HG03439 (cell line): ENCODE measurements at regions not wholly inside any gene's neighbourhood (a gene's known extent, or its start where the extent isn't known, plus 50 kb on each side); places are given as distances from the start of the nearest gene placed in this dataset.
A peak's percentile ranks its signal among the peaks of the same experiment; 100 is the strongest.
"Not testable (repeated sequence)": the region's sequence is repeated elsewhere in the genome, so short reads cannot be mapped to it uniquely, and the experiment has no call there.

Source experiments
- ATAC-seq: cut with Tn5 transposase; IDR thresholded peaks from one replicate; pipeline ENCODE4 v1.9.1; 2021; ENCODE audit warnings: mild to moderate bottlenecking, moderate library complexity; ENCODE audit not compliant: unreplicated experiment

DNA sequence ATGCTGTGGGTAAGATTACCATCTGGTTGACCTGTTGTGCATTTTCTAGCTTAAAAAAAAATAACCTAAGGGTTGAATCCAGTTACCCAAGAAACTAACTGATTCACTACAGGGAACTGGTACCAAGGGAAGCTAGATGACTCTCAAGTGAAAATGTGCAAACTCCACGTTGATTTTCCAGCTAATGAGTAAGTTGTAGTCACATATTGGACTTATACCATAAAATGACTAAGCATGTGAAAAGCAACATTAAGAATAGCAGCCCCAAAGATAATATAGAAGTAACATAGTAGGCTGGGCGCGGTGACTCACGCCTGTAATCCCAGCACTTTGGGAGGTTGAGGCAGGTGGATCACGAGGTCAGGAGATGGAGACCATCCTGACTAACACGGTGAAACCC is 270.9 kb downstream of the SPRY1 start:
- ATAC-seq, result no peak

DNA sequence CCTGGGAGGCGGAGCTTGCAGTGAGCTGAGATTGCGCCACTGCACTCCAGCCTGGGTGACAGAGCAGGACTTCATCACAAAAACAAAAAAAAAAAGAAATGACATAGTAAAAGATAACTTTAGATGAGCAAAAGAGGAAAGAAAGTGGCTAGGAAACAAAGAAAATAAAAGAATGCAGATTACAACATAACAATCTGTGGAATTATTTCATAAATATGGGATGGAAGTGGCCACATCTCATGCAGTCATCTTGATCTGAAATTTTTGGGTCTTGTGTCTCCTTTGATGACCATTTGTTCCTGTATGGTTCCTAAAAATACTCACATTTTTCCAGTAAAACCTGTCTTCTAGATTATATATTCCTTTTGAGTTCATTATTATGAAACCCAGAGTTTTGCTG is 271.4 kb downstream of the SPRY1 start:
- ATAC-seq, result no peak

DNA sequence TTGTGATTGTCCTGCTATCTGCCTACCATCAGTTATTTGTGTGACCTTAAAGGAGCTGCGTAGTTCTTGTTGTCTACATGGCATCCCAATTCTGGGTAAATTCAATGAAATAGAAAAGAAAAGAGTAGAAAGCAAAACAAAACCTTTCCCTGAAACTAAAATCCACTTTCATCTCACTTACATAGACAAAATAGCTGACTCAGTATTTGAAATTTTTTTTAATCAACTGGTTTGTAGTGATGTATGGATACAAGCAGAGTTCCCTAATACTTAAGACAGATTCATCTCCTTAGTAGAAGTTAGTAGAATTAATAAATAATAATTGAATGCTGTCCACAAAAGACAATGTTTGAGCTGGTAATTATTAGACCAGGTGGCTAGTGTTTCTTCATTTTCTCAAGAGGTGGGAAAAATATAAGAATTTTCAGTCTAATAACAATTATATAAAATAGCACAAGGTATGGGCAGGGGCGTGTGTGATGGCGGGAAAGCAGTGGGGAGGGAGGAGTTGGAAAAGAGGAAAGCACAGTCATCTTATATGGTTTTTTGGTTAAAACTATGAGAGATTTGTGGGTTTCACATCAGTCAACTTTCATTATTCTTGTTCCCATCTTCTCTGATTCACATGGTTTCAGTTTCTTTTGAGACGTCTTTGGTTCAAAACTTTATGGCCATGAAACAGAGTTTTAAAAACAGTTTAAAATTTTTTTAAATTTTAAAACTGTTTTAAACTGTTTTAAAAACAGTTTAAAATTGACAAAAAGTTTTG is 275.2 kb downstream of the SPRY1 start:
- ATAC-seq, result peak; percentile 74

DNA sequence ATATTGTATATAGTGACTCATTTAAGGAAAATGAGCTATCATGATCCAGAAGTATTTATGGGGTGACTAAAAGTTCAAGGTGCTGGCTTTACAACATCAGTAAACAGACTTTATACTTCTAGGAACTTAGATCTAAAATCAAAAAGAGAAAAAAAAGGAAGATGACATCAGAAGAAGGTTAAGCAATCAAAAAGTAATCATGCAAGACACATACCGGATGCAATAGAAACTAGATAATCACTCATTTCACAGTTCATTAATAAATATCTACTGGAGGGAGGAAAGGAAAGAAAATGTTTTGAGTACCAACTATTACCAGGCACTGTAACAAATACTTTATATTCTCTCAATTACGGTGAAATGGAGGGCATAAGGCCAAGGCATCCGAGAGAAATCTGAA is 276.4 kb downstream of the SPRY1 start:
- no peak for ATAC-seq

DNA sequence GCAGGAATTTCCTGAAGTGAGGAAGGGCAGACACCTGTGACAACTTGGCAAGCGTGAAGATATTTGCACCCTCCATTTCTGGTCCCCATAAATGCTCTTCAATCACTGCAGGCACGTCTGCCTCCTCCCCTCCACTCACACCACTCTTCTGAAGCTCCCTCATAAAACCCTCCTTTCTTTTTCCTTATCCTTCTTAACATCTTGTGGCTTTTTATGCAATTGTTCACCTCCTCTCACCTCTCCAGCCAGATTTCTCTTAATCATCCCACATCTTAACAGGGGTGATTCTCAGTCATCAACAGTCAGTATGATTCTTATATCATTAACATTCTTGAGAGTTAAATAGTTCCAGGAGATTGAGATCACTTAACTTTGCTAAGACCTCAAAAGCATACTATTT is 277.4 kb downstream of the SPRY1 start:
- no peak for ATAC-seq

DNA sequence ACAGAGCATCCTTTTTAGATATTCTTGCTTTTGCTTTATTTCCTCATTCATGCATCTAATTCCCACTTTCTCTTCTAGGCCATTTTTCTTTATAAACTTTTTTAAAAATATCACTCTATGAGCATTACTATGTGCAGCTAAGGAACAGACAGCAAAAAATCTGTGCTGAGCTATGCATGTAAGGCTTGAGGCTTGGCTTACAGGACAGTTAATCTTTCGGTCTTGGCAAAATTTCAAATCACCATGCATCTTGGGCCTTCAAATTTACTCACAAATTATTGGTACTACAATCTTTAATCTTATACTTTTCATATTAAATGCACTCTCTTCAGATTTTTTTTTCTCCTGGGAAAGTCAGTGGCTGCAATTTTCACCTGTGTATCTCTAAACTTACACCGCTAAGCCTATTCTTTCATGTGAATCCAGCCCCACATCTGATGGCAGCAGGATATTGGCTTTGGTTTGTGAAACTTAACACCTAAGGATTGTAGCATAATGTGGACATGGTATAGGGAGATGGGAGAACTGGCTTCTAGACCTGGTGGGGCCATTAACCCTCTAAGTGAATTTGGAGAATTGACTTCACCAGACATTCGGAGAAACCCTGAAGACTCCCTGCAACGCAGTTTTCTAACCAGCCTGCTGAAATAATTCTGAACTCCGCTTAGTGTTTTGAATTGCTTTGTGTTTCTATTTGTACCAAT is 278.3 kb downstream of the SPRY1 start:
- ATAC-seq, result no peak

DNA sequence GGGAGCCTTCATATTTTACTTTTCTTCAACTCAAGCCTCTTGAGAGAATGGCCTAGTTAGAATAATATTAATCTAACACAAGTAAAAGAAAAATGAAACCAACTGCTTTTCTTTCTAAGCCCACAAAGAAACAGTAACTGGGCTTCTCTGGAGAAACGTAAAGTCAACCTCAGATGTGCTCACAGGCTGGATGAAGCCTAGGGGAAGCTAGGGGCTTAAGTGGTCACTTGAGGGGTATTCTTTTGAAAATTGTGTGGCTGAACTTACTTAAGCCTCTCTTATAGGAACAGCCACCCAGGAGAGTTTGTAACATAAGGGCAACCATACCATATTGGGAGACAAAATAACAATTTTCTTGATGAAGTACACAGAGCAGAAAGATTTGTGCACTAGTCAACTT is 279.0 kb downstream of the SPRY1 start:
- ATAC-seq, result no peak

DNA sequence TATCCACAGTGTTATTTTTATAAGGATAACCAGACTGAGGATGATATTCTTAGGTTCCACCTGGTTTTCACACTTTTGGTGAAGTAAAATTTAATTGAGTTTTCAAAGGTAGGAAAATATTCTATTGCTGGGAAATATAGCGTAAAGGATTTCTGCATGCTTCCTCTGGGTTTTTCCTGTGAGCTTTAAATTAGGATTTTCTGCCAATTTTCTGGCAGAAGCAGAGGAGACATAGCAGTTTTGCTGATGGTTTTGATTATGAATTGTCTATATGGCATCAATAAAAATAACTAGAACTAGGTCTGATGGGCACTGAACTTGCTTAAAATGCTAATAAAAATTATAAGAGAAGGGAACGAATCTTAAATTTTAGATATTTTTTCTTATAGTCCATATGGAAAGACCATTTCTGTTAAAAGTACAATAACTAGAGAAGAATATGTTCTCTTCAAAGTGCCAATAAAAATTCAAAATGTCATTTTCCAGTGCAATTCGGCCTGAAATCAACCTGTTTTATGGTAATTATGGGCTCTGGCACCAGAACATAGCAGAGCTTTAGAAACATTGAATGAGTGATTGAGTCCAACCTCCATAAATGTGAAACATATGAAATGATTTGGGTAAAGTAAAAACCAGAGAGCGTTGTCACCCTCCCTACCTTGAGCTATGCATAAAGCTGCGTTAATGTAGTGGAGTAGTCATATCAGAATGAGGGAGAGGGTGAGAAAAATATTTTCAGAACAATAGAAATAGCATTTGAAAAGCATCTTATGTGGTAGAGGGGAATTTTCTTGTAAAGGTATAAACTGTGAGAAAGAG is 279.7 kb downstream of the SPRY1 start:
- no peak for ATAC-seq

DNA sequence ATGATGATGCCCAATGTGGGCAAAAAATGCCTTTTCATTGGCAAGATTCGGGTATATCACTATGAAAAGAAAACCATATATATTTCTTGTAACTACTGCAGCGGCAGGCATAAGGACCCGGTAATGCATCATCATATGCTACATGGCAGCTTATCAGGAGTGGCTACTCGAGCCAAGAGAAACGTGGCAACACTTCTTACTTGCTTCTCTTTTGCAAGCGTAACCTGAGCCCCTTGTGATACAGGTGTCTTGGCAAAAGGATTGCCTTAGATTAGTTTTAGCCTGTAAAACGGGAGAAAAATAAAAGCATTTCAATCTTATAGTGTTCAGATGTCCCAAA is 280.3 kb downstream of the SPRY1 start:
- no peak for ATAC-seq

DNA sequence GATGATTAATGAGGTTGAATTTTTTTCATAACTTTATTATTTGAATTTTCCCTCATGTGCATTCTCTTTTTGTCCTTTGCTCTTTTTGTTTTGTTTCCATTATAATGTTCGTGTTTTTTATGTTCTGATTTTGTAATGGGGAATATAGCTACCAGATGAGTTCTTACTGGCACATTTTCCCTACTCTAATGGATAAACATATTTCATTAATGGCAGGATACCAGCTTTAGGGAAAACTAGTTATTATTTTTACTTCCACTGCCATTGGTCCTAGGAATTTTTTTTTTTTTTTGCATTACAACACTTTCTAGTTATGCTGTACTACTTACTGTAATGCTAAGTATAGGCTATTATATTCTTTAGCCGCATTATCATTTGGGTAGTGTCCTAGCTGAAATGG is 286.3 kb downstream of the SPRY1 start:
- ATAC-seq, result no peak

DNA sequence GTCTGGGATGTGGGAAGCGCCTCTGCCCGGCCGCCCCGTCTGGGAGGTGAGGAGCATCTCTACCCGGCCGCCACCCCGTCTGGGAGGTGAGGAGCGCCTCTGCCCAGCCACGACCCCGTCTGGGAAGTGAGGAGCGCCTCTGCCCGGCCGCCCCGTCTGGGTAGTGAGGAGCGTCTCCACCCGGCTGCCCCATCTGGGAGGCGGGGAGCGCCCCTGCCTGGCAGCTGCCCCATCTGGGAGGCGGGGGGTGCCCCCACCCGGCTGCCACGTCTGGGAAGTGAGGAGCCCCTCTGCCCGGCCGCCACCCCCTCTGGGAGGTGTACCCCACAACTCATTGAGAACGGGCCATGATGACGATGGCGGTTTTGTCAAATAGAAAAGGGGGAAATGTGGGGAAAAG is 288.3 kb downstream of the SPRY1 start:
- ATAC-seq, result not testable (repeated sequence)

DNA sequence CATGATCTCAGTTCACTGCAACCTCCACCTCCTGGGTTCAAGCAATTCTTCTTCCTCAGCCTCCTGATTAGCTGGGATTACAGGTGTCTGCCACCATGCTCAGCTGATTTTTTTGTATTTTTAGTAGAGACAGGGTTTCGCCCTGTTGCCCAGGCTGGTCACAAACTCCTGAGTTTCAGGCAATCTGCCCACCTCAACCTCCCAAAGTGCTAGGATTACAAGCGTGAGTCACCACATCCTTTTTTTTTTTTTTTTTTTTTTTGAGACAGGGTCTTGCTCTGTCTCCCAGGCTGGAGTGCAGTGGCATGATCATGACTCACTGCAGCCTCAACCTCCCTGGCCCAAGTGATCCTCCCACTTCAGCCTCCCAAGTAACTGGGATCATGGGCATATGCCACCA is 298.9 kb downstream of the SPRY1 start:
- not testable (repeated sequence) for ATAC-seq

DNA sequence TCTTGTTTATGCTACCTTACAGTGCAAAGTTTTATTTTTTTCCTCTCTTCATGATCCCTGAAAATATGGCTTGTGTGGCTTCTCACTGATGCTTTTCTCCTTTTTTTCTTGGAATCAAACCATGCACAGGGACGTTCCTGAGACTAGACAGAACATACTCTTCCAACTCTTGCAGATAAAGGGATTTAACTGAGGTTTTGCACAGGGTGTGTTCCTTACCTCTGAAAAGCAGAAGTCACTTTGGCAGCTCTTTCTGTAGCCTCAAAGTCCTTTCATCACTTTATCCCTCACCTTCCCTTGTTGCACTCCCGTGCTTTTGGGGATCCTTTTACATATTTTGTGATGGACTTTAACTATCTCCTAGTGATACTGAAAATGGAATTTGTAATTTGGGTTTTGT is 300.1 kb downstream of the SPRY1 start:
- no peak for ATAC-seq

DNA sequence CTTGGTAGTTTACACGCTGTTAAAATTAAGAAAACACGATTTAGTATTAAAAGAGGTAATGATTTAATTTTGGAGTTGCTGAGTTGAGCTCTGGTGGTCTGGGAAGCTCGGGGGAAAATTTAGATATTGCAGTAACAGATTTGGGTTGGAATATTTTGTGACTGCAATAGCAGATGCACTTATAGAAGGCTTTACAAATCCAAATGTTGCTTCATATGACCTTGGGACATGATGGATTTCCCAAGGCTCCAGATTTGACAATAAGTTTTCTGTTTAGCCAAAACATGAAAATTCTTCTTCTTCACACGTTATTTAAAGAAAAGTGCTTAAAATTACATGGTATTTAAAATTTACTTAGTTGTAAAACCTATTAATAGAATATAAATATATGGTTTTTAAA is 302.0 kb downstream of the SPRY1 start:
- no peak for ATAC-seq

DNA sequence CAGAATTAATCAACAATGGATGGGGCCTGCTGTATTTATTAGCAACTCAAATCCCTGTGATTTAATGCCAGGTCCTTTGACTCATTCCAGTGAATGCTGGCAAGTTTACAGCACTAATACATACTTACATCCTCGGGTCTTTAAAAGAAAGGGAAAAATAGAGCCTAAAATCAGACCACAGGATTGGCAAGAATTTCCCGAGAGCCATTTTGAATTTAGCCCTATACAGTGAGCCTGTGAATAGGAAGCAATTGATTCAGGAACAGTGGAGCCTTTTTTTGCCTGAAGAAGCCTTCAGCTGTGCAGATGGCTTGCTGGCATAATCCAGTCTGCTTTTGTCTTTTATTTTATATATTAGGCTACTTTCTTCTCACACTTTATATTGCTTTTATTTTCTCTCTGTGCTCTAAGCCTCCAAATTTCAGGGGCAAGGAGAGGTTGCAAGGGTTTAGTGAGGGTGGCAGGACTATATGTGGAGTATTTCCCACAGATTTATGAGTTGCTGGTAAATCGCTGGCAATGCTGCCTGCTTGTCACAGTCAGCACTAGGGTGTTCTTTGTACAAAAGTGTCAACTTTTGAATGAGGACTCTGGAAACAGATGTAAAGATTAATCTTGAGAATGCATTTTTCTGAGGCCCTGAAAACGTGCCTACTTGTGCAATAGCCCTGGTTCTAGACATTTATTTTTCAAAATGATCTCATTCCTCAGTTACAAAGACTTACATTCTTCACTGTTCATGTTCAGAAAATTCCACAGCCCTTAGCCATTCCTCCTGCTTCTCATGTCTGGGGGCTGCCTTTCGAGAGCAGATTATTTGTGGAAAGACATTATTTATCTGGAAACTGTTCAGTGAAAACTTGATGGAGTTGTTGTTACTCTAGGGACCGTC is 303.5 kb downstream of the SPRY1 start:
- no peak for ATAC-seq

DNA sequence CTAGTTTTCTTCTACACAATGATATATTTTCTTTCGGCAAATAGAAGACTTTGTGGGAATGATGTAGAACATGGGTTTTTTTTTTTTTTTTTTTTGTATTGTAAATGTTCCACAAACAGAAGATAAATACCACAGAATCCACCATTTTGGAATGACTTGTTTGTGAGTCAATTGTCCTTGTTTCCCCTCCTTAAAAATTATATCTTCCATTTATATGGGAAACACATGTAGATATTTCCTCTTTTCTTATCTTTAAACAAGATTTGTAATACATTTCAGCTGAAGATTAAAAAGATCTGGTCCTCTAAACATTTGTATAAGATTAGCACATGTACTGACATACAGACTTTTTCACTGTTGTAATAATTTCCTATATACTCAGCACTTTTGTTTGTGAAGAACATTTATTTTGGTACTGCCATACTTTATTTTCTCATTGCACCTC is 304.6 kb downstream of the SPRY1 start:
- ATAC-seq, result no peak

DNA sequence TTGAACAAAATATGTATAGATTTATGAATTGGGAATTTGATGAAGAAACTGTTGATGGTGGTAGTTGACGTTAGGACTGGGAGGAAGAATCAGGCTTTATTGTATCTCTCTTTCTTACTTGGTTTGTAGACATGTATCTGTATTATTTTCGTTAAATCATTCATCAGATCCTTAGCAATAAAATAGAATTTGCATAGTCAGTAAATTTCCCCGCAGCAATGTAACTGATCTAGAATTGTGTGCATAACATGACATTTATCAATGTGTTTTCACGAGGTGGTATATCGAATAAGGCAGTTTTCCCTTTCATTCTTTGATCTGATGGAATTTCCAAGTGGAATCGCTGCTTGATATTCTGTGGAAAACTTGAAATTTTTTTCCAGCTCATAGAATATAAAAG is 308.8 kb downstream of the SPRY1 start:
- no peak for ATAC-seq

DNA sequence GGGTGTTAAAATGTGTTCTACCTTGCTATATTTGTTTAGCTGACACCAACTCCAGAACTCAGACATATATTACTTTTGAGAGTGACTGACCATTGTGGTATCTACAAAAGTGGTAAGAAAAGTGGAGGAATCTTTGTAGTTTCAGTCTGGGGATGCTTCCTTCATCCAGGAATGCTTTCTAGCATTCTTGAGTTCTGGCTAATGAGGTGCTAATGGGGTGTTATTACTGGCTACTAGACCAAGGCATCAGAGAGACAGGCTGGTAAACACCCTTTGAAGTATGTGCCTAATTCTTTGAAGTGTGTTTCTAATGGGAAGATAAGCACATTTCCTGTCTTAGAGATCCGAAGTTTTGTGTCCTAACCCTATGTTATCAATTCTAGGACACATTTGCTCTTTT is 310.4 kb downstream of the SPRY1 start:
- ATAC-seq, result no peak

DNA sequence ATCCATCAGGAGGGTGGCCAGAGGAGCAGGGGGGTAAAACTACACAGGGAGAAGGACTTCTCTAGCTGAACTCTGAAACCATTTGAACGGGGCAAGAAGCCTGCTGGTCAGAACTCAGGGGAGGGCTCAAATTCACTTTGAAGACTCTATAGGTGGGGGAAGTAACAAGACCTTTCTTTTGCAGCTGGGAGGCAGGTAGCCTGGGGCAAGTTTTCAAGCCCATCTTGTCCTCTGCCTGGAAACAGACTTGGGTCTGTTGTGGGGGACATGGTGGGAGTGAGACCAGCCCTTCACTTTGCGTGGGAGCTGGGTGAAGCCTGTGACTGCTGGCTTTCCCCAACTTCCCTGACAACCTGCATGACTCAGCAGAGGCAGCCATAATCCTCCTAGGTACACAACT is 312.3 kb downstream of the SPRY1 start:
- no peak for ATAC-seq

DNA sequence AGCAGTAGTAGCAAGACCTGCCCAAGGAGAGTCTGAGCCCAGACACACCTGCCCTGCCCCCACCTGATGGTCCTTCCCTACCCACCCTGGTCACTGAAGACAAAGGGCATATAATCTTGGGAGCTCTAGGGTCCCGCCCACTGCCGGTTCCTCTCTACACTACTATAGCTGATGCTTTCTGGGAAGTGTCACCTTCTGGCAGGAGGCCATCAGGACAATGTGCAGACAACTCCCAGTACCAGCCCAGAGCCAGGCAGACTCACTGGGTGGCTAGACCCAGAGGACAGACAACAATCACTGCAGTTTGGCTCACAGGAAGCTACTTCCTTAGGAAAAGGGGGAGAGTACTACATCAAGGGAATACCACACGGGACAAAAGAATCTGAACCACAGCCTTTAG is 312.7 kb downstream of the SPRY1 start:
- no peak for ATAC-seq

DNA sequence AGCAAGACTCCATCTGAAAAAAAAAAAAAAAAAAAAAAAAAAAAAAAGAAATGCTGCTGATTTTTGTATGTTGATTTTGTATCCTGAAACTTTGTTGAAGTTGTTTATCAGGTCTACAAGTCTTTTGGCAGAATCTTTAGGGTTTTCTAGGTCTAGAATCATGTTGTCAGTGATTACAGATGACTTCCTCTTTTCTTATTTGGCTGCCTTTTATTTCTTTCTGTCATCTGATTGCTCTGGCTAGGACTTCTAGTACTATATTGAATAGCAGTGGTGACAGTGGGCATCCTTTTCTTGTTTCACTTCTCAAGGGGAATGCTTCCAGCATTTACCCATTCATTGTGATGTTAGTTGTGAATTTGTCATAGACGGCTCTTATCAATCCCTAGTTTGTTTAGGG is 334.4 kb downstream of the SPRY1 start:
- no peak for ATAC-seq
